IPS DF 4.7 (cell line): ENCODE measurements at regions not wholly inside any gene's neighbourhood (a gene's known extent, or its start where the extent isn't known, plus 50 kb on each side); places are given as distances from the start of the nearest gene placed in this dataset.

Experiments used
- DNase-seq: peaks from one replicate; pipeline ENCODE4 v3.0.0-alpha.2; 2013; ENCODE audit warnings: low spot score; ENCODE audit errors: extremely low read depth

- DNase-seq = peak; percentile 72
These were observed 65.3 kb upstream of the NUDT7 start for GRCh38 chr16:77657016-77657415.

GRCh38 chr16:77660311-77660710, 62.0 kb upstream of the NUDT7 start:
- peak; percentile 44 for DNase-seq

- no peak for DNase-seq
These were observed 60.1 kb upstream of the NUDT7 start for GRCh38 chr16:77662246-77662645.

- no peak for DNase-seq
These were observed 58.6 kb upstream of the NUDT7 start for GRCh38 chr16:77663711-77664110.

GRCh38 chr16:77666771-77667170, 55.5 kb upstream of the NUDT7 start:
- DNase-seq = no peak

- no peak for DNase-seq
These were observed 54.1 kb upstream of the NUDT7 start for GRCh38 chr16:77668201-77668600.

- no peak for DNase-seq
These were observed 53.3 kb upstream of the NUDT7 start for GRCh38 chr16:77669057-77669456.
